CD14-positive monocyte (primary cell): ENCODE measurements at regions not wholly inside any gene's neighbourhood (a gene's known extent, or its start where the extent isn't known, plus 50 kb on each side); places are given as distances from the start of the nearest gene placed in this dataset.

ENCODE experiments used
- DNase-seq, 3 donors: peaks; one replicate each; pipeline ENCODE4 v3.0.0-alpha.2; 2011 to 2022
- H2AFZ ChIP-seq: 2 replicates; pipeline ENCODE4 v1.6.0; 2012; ENCODE audit warnings: mild to moderate bottlenecking, low read depth, low read length, inconsistent platforms; ENCODE audit not compliant: insufficient read depth, poor library complexity, severe bottlenecking
- H3K27ac ChIP-seq, 2 donors: 1 replicate in 1 of 2; 2 replicates in 1 of 2; pipeline ENCODE4 v1.5.1; 2012 to 2013; ENCODE audit warnings: low read length in 2 of 2, control low read depth in 1 of 2, inconsistent platforms in 1 of 2, low read depth in 1 of 2, mild to moderate bottlenecking in 1 of 2
- H3K27me3 ChIP-seq, 2 donors: one replicate each; pipeline versions ENCODE4 v1.6.0 to v1.6.1; 2011 to 2013; ENCODE audit warnings: low read length in 2 of 2; ENCODE audit not compliant: control insufficient read depth in 2 of 2, insufficient read depth in 2 of 2
- H3K36me3 ChIP-seq, 2 donors: replicated peaks in 1 of 2; 1 replicate in 1 of 2; 2 replicates in 1 of 2; pipeline versions ENCODE4 v1.5.1 to v1.6.1; 2012 to 2013; ENCODE audit warnings: low read length in 2 of 2, control low read depth in 1 of 2, inconsistent platforms in 1 of 2, mild to moderate bottlenecking in 1 of 2; ENCODE audit not compliant: insufficient read depth in 2 of 2, control insufficient read depth in 1 of 2
- H3K4me1 ChIP-seq, 2 donors: 1 replicate in 1 of 2; 2 replicates in 1 of 2; pipeline versions ENCODE4 v1.5.1 to v1.6.1; 2012 to 2013; ENCODE audit warnings: low read length in 2 of 2, control low read depth in 1 of 2, inconsistent platforms in 1 of 2, mild to moderate bottlenecking in 1 of 2, moderate library complexity in 1 of 2; ENCODE audit not compliant: insufficient read depth in 2 of 2, control insufficient read depth in 1 of 2
- H3K4me2 ChIP-seq: replicated peaks from 2 replicates; pipeline ENCODE3; 2012; ENCODE audit warnings: low read length, moderate library complexity, mild to moderate bottlenecking; ENCODE audit not compliant: poor library complexity, severe bottlenecking; ENCODE audit errors: extremely low read depth
- H3K4me3 ChIP-seq, 3 experiments: fragments of 200-600 bp in 1 of 3; sonication (generic) in 1 of 3; replicated peaks in 1 of 3; 1 replicate in 2 of 3; 2 replicates in 1 of 3; pipeline ENCODE4 v1.5.1; 2011 to 2013; ENCODE audit warnings: low read length in 3 of 3, mild to moderate bottlenecking in 3 of 3, control low read depth in 2 of 3, low read depth in 2 of 3, inconsistent platforms in 1 of 3, moderate library complexity in 1 of 3
- H3K79me2 ChIP-seq: 2 replicates; pipeline ENCODE4 v1.6.0; 2012; ENCODE audit warnings: mild to moderate bottlenecking, control low read depth, inconsistent platforms, low read length, moderate library complexity; ENCODE audit not compliant: insufficient read depth
- H3K9ac ChIP-seq: 2 replicates; pipeline ENCODE4 v1.6.0; 2017; ENCODE audit warnings: low read length, mild to moderate bottlenecking; ENCODE audit not compliant: insufficient read depth, poor library complexity, severe bottlenecking
- H3K9me3 ChIP-seq, 2 donors: replicated peaks in 1 of 2; 1 replicate in 1 of 2; 2 replicates in 1 of 2; pipeline versions ENCODE4 v1.5.1 to v1.6.1; 2012 to 2013; ENCODE audit warnings: low read length in 2 of 2, control low read depth in 1 of 2; ENCODE audit not compliant: control insufficient read depth in 1 of 2, insufficient read depth in 1 of 2
- H4K20me1 ChIP-seq: 2 replicates; pipeline ENCODE4 v1.6.0; 2012; ENCODE audit warnings: mild to moderate bottlenecking, low read length, control low read depth, moderate library complexity; ENCODE audit not compliant: insufficient read depth
- H3K27ac Mint-ChIP-seq, 7 donors: one replicate each; pipeline ENCODE4 v1.8.0; 2020; ENCODE audit warnings: mild to moderate bottlenecking in 7 of 7, mixed read lengths in 7 of 7, moderate library complexity in 6 of 7, inconsistent platforms in 2 of 7
- H3K27me3 Mint-ChIP-seq, 3 donors: one replicate each; pipeline ENCODE4 v1.8.0; 2021 to 2022; ENCODE audit warnings: low read depth in 3 of 3, mild to moderate bottlenecking in 3 of 3, mixed read lengths in 3 of 3, moderate library complexity in 3 of 3, inconsistent platforms in 1 of 3
- H3K36me3 Mint-ChIP-seq, 2 donors: one replicate each; pipeline ENCODE4 v1.8.0; 2020; ENCODE audit warnings: mixed read lengths in 2 of 2, inconsistent platforms in 1 of 2, mild to moderate bottlenecking in 1 of 2
- H3K4me1 Mint-ChIP-seq: one replicate; pipeline ENCODE4 v1.8.0; 2020; ENCODE audit warnings: mild to moderate bottlenecking, mixed read lengths
- H3K4me3 Mint-ChIP-seq, 2 donors: one replicate each; pipeline ENCODE4 v1.8.0; 2020; ENCODE audit warnings: mild to moderate bottlenecking in 2 of 2, mixed read lengths in 2 of 2, moderate library complexity in 1 of 2
- H3K9me3 Mint-ChIP-seq, 7 donors: one replicate each; pipeline ENCODE4 v1.8.0; 2020 to 2022; ENCODE audit warnings: mixed read lengths in 7 of 7, mild to moderate bottlenecking in 6 of 7, moderate library complexity in 6 of 7, inconsistent platforms in 2 of 7
- CTCF ChIP-seq: fragments of 200-600 bp; IDR thresholded peaks from one replicate; pipeline ENCODE4 v1.8.0; 2022; ENCODE audit warnings: antibody characterized with exemption, mild to moderate bottlenecking
- WGBS: methylation state at CpG from one replicate; pipeline ENCODE4 v1.1.5; 2013; ENCODE audit warnings: missing lambda C conversion rate; ENCODE audit not compliant: insufficient coverage; 5-methylcytosine and 5-hydroxymethylcytosine counted together
- intact Hi-C, 2 donors: fragments of 100-400 bp; cut with micrococcal nuclease; formaldehyde crosslinking; loops; one replicate each; pipeline versions ENCODE4 v1.15.0 to v1.15.1; 2023

GRCh38 chr6:209432-210103, 82.7 kb upstream of the DUSP22 start:
- no peak overlapping the region for H3K4me2 ChIP-seq

GRCh38 chr6:210104-210456, 82.2 kb upstream of the DUSP22 start:
- peaks cover 22% of the 10 kb centered on the region for H3K4me1 Mint-ChIP-seq
- intact Hi-C loops = no loop called here
- Histone ChIP-seq H3K9ac (no peak overlapping the region), H3K27ac (no peak overlapping the region), H2AFZ (no peak overlapping the region), H3K4me3 (no peak overlapping the region), H3K9me3 (peaks cover 0 to 9% of the 10 kb centered on the region in 2 donors), H4K20me1 (no peaks in the 10 kb centered on the region), H3K36me3 (no peaks in the 10 kb centered on the region), H3K4me2 (no peak overlapping the region), H3K4me1 (peaks cover 10 to 12% of the 10 kb centered on the region in 2 donors), H3K79me2 (no peaks in the 10 kb centered on the region), H3K27me3 (peaks cover 0 to 6% of the 10 kb centered on the region in 2 donors)
- peak overlapping the region in 1 of 7 donors; percentile 4 for H3K27ac Mint-ChIP-seq
- no peak for TF ChIP-seq CTCF
- H3K36me3 Mint-ChIP-seq = no peaks in the 10 kb centered on the region
- H3K4me3 Mint-ChIP-seq = no peak overlapping the region
- no peak for DNase-seq
- peaks cover 4 to 12% (median 7%) of the 10 kb centered on the region in 7 donors for H3K9me3 Mint-ChIP-seq
- peaks cover 18 to 27% (median 22%) of the 10 kb centered on the region in 3 donors for H3K27me3 Mint-ChIP-seq
- WGBS = 85% methylated on average over 6 of the region's 7 CpGs

More at GRCh38 chr6:209432-210103, 82.7 kb upstream of the DUSP22 start:
- Histone ChIP-seq H3K9ac (no peak overlapping the region), H3K4me3 (no peak overlapping the region), H3K9me3 (peaks cover 0 to 8% of the 10 kb centered on the region in 2 donors), H3K27ac (no peak overlapping the region), H3K4me1 (peaks cover 10 to 12% of the 10 kb centered on the region in 2 donors), H3K79me2 (no peaks in the 10 kb centered on the region), H3K36me3 (no peaks in the 10 kb centered on the region), H4K20me1 (no peaks in the 10 kb centered on the region), H3K27me3 (peaks cover 0 to 6% of the 10 kb centered on the region in 2 donors), H2AFZ (no peak overlapping the region)
- Mint-ChIP-seq H3K9me3 (peaks cover 4 to 11% (median 7%) of the 10 kb centered on the region in 7 donors), H3K36me3 (no peaks in the 10 kb centered on the region), H3K4me3 (peak overlapping the region; percentile 40 to 44), H3K27ac (peak overlapping the region in 1 of 7 donors; percentile 33), H3K4me1 (peaks cover 22% of the 10 kb centered on the region), H3K27me3 (peaks cover 18 to 28% (median 22%) of the 10 kb centered on the region in 3 donors)
- no peak for TF ChIP-seq CTCF
- 94% methylated on average over 20 of the region's 27 CpGs for WGBS
- DNase-seq = no peak
- intact Hi-C loops = no loop called here
